NCI-H2107 (cell line): ENCODE measurements at regions not wholly inside any gene's neighbourhood (a gene's known extent, or its start where the extent isn't known, plus 50 kb on each side); places are given as distances from the start of the nearest gene placed in this dataset.

Experiments
- DNase-seq: peaks from one replicate; lab custom pipeline; 2025; lab: John Stamatoyannopoulos, UW

- no peak for DNase-seq
Observed at GRCh38 chrX:8232406-8232805, 61.3 kb upstream of the VCX2 start.

GRCh38 chrX:8233091-8233490 is 62.0 kb upstream of the VCX2 start:
- DNase-seq = no peak

GRCh38 chrX:8235026-8235425 is 64.0 kb upstream of the VCX2 start:
- no peak for DNase-seq

GRCh38 chrX:8237718-8238117 is 66.7 kb upstream of the VCX2 start:
- no peak for DNase-seq

GRCh38 chrX:8242431-8243020 is 71.5 kb upstream of the VCX2 start:
- no peak for DNase-seq

GRCh38 chrX:8244301-8244700 is 73.2 kb upstream of the VCX2 start:
- DNase-seq = no peak

- no peak for DNase-seq
Observed at GRCh38 chrX:8245411-8245810, 74.3 kb upstream of the VCX2 start.

GRCh38 chrX:8253096-8253495 is 82.0 kb upstream of the VCX2 start:
- no peak for DNase-seq

GRCh38 chrX:8254401-8254800 is 83.3 kb upstream of the VCX2 start:
- no peak for DNase-seq

GRCh38 chrX:8272821-8273220 is 101.8 kb upstream of the VCX2 start:
- no peak for DNase-seq

- no peak for DNase-seq
Observed at GRCh38 chrX:8273451-8273895, 102.4 kb upstream of the VCX2 start.

- no peak for DNase-seq
Observed at GRCh38 chrX:8274170-8274569, 103.1 kb upstream of the VCX2 start.

GRCh38 chrX:8278557-8278956 is 107.5 kb upstream of the VCX2 start:
- no peak for DNase-seq

- no peak for DNase-seq
Observed at GRCh38 chrX:8279323-8279722, 108.3 kb upstream of the VCX2 start.

GRCh38 chrX:8284131-8284530 is 113.1 kb upstream of the VCX2 start:
- no peak for DNase-seq

GRCh38 chrX:8288590-8288989 is 117.5 kb upstream of the VCX2 start:
- no peak for DNase-seq

GRCh38 chrX:8289523-8289922 is 118.5 kb upstream of the VCX2 start:
- DNase-seq = no peak

- no peak for DNase-seq
Observed at GRCh38 chrX:8297766-8298165, 126.7 kb upstream of the VCX2 start.

GRCh38 chrX:8304668-8305067 is 133.6 kb upstream of the VCX2 start:
- DNase-seq = no peak

- no peak for DNase-seq
Observed at GRCh38 chrX:8305350-8305749, 134.3 kb upstream of the VCX2 start.

- DNase-seq = no peak
Observed at GRCh38 chrX:8306291-8306925, 135.3 kb upstream of the VCX2 start.

GRCh38 chrX:8310409-8310808 is 139.3 kb upstream of the VCX2 start:
- DNase-seq = no peak

- DNase-seq = no peak
Observed at GRCh38 chrX:8313844-8314243, 142.8 kb upstream of the VCX2 start.

GRCh38 chrX:8314881-8315280 is 143.8 kb upstream of the VCX2 start:
- no peak for DNase-seq
